GM12878 (cell line): ENCODE measurements at regions not wholly inside any gene's neighbourhood (a gene's known extent, or its start where the extent isn't known, plus 50 kb on each side); places are given as distances from the start of the nearest gene placed in this dataset.

Source experiments
- CREM ChIP-seq: IDR thresholded peaks from 2 replicates; pipeline ENCODE4 v1.6.1; 2014; ENCODE audit warnings: antibody characterized with exemption, low read depth
- EP300 ChIP-seq, 2 experiments: fragments of 150-350 bp in 1 of 2; IDR thresholded peaks; 2 replicates each; pipeline ENCODE4 v1.6.1; 2011 to 2012; ENCODE audit warnings: low read depth in 2 of 2, low read length in 2 of 2, borderline replicate concordance in 1 of 2, improper control_type of control experiment in 1 of 2, inconsistent platforms in 1 of 2; ENCODE audit not compliant: control insufficient read depth in 1 of 2
- HDAC6 ChIP-seq: fragments of 200-600 bp; sonication (generic); IDR thresholded peaks from one replicate; pipeline ENCODE4 v1.8.0; 2017; ENCODE audit warnings: antibody characterized with exemption; ENCODE audit not compliant: unreplicated experiment
- NBN ChIP-seq: fragments of 450-650 bp; IDR thresholded peaks from 2 replicates; pipeline ENCODE4 v1.6.1; 2016
- POLR2A ChIP-seq: IDR thresholded peaks from 2 replicates; pipeline ENCODE4 v1.6.1; 2011; ENCODE audit warnings: low read depth, mild to moderate bottlenecking, low read length
- POLR2AphosphoS5 ChIP-seq: IDR thresholded peaks from 2 replicates; pipeline ENCODE4 v1.6.1; 2011; ENCODE audit warnings: mild to moderate bottlenecking, low read length, inconsistent platforms
- SP1 ChIP-seq: IDR thresholded peaks from one replicate; pipeline ENCODE4 v1.6.1; 2011; ENCODE audit warnings: low read depth, low read length
- SRF ChIP-seq, 2 experiments: IDR thresholded peaks; 2 replicates each; pipeline ENCODE4 v1.6.1; 2011; ENCODE audit warnings: low read depth in 2 of 2, low read length in 2 of 2, mild to moderate bottlenecking in 1 of 2, moderate library complexity in 1 of 2
- STAT1 ChIP-seq: fragments of 450-650 bp; conservative IDR thresholded peaks from 2 replicates; pipeline ENCODE4 v1.6.1; 2014; ENCODE audit warnings: antibody characterized with exemption, mild to moderate bottlenecking
- ZNF274 ChIP-seq: IDR thresholded peaks from one replicate; pipeline ENCODE4 v1.8.0; 2011; ENCODE audit not compliant: insufficient read length, insufficient read depth
- ZNF384 ChIP-seq: IDR thresholded peaks from 2 replicates; pipeline ENCODE4 v1.6.1; 2012; ENCODE audit warnings: low read depth, mild to moderate bottlenecking, low read length, improper control_type of control experiment, borderline replicate concordance
- TF ChIP-seq, protein P1 (sequence below), 3 experiments: IDR thresholded peaks in 2 of 3; conservative IDR thresholded peaks in 1 of 3; 2 replicates each; pipeline ENCODE4 v1.5.1; 2011; ENCODE audit warnings: low read depth in 3 of 3, low read length in 3 of 3, mild to moderate bottlenecking in 3 of 3, control low read depth in 2 of 3, moderate library complexity in 2 of 3, inconsistent platforms in 1 of 3, mixed read lengths in 1 of 3; ENCODE audit not compliant: control insufficient read depth in 2 of 3, insufficient read depth in 1 of 3; ENCODE audit errors: extremely low read depth in 1 of 3
- TF ChIP-seq, protein P2 (sequence below): fragments of 450-650 bp; IDR thresholded peaks from 2 replicates; pipeline ENCODE4 v1.6.1; 2017; ENCODE audit warnings: mild to moderate bottlenecking

DNA sequence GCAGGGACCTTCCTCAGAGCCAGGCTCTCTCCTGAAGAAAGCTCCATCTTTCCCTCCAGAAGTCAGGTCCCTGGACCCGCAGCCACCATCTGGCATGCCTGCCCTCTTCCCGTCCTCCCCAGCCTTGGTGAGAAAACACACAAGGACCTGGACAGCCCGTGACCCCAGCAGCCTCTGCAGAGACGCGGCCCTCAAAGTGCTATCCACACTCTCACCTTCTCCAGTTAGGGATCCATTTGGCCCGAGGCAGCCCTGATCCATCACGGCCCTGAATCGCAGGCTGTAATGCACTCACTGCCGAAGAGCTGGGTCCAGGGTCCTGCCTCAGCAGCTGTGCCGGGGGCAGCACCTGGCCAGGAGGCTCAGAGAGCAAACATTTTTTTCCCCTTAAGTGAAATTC lies 185.1 kb downstream of the OLFM1 start:
- TF ChIP-seq CREM (no peak), ZNF274 (no peak), HDAC6 (no peak), ZNF384 (no peak), SP1 (no peak), SRF (IDR thresholded peaks at IDR 0.05; ENCODE audit: low read depth in 2 of 2, low read length in 2 of 2) (no peak), STAT1 (no peak), POLR2AphosphoS5 (no peak), EP300 (IDR thresholded peaks at IDR 0.05; ENCODE audit: borderline replicate concordance in 1 of 2, control insufficient read depth in 1 of 2, low read depth in 2 of 2, low read length in 2 of 2) (no peak), POLR2A (no peak), NBN (no peak)
- TF ChIP-seq, protein P1, sequence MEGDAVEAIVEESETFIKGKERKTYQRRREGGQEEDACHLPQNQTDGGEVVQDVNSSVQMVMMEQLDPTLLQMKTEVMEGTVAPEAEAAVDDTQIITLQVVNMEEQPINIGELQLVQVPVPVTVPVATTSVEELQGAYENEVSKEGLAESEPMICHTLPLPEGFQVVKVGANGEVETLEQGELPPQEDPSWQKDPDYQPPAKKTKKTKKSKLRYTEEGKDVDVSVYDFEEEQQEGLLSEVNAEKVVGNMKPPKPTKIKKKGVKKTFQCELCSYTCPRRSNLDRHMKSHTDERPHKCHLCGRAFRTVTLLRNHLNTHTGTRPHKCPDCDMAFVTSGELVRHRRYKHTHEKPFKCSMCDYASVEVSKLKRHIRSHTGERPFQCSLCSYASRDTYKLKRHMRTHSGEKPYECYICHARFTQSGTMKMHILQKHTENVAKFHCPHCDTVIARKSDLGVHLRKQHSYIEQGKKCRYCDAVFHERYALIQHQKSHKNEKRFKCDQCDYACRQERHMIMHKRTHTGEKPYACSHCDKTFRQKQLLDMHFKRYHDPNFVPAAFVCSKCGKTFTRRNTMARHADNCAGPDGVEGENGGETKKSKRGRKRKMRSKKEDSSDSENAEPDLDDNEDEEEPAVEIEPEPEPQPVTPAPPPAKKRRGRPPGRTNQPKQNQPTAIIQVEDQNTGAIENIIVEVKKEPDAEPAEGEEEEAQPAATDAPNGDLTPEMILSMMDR (IDR thresholded peaks at IDR 0.05 in 2 of 3, conservative IDR thresholded peaks at IDR 0.05 in 1 of 3; ENCODE audit: control insufficient read depth in 2 of 3, extremely low read depth in 1 of 3, insufficient read depth in 1 of 3, low read depth in 3 of 3, low read length in 3 of 3): no peak
- TF ChIP-seq, protein P2, sequence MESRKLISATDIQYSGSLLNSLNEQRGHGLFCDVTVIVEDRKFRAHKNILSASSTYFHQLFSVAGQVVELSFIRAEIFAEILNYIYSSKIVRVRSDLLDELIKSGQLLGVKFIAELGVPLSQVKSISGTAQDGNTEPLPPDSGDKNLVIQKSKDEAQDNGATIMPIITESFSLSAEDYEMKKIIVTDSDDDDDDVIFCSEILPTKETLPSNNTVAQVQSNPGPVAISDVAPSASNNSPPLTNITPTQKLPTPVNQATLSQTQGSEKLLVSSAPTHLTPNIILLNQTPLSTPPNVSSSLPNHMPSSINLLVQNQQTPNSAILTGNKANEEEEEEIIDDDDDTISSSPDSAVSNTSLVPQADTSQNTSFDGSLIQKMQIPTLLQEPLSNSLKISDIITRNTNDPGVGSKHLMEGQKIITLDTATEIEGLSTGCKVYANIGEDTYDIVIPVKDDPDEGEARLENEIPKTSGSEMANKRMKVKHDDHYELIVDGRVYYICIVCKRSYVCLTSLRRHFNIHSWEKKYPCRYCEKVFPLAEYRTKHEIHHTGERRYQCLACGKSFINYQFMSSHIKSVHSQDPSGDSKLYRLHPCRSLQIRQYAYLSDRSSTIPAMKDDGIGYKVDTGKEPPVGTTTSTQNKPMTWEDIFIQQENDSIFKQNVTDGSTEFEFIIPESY: no peak
